Caco-2 (cell line): ENCODE measurements at regions not wholly inside any gene's neighbourhood (a gene's known extent, or its start where the extent isn't known, plus 50 kb on each side); places are given as distances from the start of the nearest gene placed in this dataset.

Experiments
- BruUV-seq: library from RNA; stranded (reverse); fragments of 400-500 nt; replicated peaks from 2 replicates; lab custom pipeline; 2021; lab: Mats Ljungman, UMichigan
- CTCF ChIA-PET: fragments of 300-600 bp; sonication (Branson Sonifier 250); formaldehyde crosslinking; loops from one replicate; lab custom pipeline; 2022; ENCODE audit warnings: antibody characterized with exemption; lab: Charles Lee
- POLR2A ChIA-PET: fragments of 300-600 bp; sonication (Branson Sonifier 250); formaldehyde crosslinking; loops from one replicate; lab custom pipeline; 2022; ENCODE audit warnings: antibody characterized with exemption; lab: Charles Lee
- DNase-seq, 2 experiments: peaks; one replicate each; pipeline versions ENCODE4 v3.0.0 to v3.0.0-alpha.2; 2020 to 2022
- H3K27me3 ChIP-seq: replicated peaks from 2 replicates; pipeline ENCODE4 v1.6.0; 2011; ENCODE audit warnings: low read length; ENCODE audit not compliant: control insufficient read depth, insufficient read depth
- H3K36me3 ChIP-seq: 2 replicates; pipeline ENCODE4 v1.5.1; 2011; ENCODE audit warnings: low read length; ENCODE audit not compliant: control insufficient read depth, insufficient read depth
- H3K4me1 ChIP-seq: fragments of 250-450 bp; sonication (Bioruptor Pico); 2 replicates; pipeline ENCODE4 v1.5.1; 2020; ENCODE audit warnings: mild to moderate bottlenecking
- H3K4me3 ChIP-seq: 2 replicates; pipeline ENCODE4 v1.5.1; 2011; ENCODE audit warnings: low read depth, mild to moderate bottlenecking, control low read depth, low read length
- H3K9me3 ChIP-seq: fragments of 250-450 bp; sonication (Bioruptor Pico); 2 replicates; pipeline ENCODE4 v1.5.1; 2020; ENCODE audit warnings: mild to moderate bottlenecking, moderate library complexity
- H3K27ac Mint-ChIP-seq: one replicate; pipeline ENCODE4 v1.8.0; 2022; ENCODE audit warnings: mixed read lengths; ENCODE audit not compliant: unreplicated experiment
- H3K27me3 Mint-ChIP-seq: one replicate; pipeline ENCODE4 v1.8.0; 2022; ENCODE audit warnings: mixed read lengths; ENCODE audit not compliant: insufficient read depth, unreplicated experiment
- H3K36me3 Mint-ChIP-seq: one replicate; pipeline ENCODE4 v1.8.0; 2022; ENCODE audit warnings: mild to moderate bottlenecking, mixed read lengths; ENCODE audit not compliant: insufficient read depth, unreplicated experiment
- H3K4me1 Mint-ChIP-seq: one replicate; pipeline ENCODE4 v1.8.0; 2022; ENCODE audit warnings: low read depth, mixed read lengths; ENCODE audit not compliant: unreplicated experiment
- H3K4me3 Mint-ChIP-seq: one replicate; pipeline ENCODE4 v1.8.0; 2022; ENCODE audit warnings: mild to moderate bottlenecking, moderate library complexity, mixed read lengths; ENCODE audit not compliant: unreplicated experiment
- H3K9me3 Mint-ChIP-seq: one replicate; pipeline ENCODE4 v1.8.0; 2022; ENCODE audit warnings: mixed read lengths; ENCODE audit not compliant: unreplicated experiment
- intact Hi-C: fragments of 100-400 bp; cut with micrococcal nuclease; formaldehyde crosslinking; loops from one replicate; pipeline ENCODE4 v1.10.0; 2022; ENCODE audit not compliant: unreplicated experiment
- TF ChIP-seq, protein P1 (sequence below), 2 experiments: fragments of 200-600 bp in 1 of 2; IDR thresholded peaks; 1 replicate in 1 of 2; 2 replicates in 1 of 2; pipeline versions ENCODE4 v1.5.1 to v1.8.0; 2011 to 2022; ENCODE audit warnings: antibody characterized with exemption in 1 of 2, control low read depth in 1 of 2, inconsistent platforms in 1 of 2, low read depth in 1 of 2, low read length in 1 of 2, mild to moderate bottlenecking in 1 of 2, moderate library complexity in 1 of 2; ENCODE audit not compliant: insufficient read depth in 1 of 2, severe bottlenecking in 1 of 2, unreplicated experiment in 1 of 2

DNA sequence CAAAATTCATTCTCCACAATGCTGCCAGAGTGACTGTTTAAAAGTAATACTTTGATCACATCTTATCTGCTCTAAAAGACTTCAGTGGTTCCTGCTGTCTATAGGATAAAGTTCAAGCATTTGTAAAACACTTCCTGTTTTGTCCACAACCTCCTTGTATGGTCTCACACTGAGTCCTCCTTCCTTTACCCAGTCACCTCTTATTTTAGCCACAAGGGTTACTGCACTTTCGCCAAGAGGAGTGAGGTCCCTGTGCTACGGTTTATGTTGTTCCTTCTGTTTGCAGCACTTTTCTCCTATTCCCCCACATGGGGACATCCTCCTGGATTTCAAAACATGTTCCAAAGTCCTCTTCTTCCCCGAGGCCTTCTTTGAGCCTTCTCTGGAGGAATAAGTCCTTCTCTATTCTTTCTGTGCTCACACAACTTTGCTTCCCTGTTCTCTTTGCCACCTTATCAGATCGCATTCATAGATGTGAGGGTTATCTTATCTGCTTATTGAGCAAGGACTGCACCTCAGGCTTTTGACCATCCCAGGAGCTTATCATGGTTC, 112.2 kb upstream of the NABP1 start:
- POLR2A ChIA-PET, result interaction anchor here (0.5 to 2.5 kb wide), 13 partner anchors 31 to 750 kb away, joined by 3 to 33 read pairs (median 8); partner anchors contain the start of gene NABP1
- BruUV-seq, result TSS peak; percentile 69
- Mint-ChIP-seq H3K27ac (peak overlapping the region; percentile 92), H3K4me3 (peak overlapping the region; percentile 72), H3K4me1 (peaks cover 41% of the 10 kb centered on the region), H3K9me3 (no peaks in the 10 kb centered on the region), H3K27me3 (no peaks in the 10 kb centered on the region), H3K36me3 (no peaks in the 10 kb centered on the region)
- DNase-seq, result peak; percentile 89 to 91
- intact Hi-C loops, result loop anchor here (1.0 to 5.0 kb wide), 7 partner anchors 17 to 302 kb away; partner anchors contain the start of gene NABP1
- Histone ChIP-seq H3K36me3 (no peaks in the 10 kb centered on the region), H3K4me3 (no peak overlapping the region), H3K4me1 (peaks cover 52% of the 10 kb centered on the region), H3K27me3 (no peaks in the 10 kb centered on the region), H3K9me3 (no peaks in the 10 kb centered on the region)
- CTCF ChIA-PET, result interaction anchor here (0.6 to 2.5 kb wide), 34 partner anchors 11 to 608 kb away, joined by 3 to 22 read pairs (median 5); partner anchors contain the start of gene NABP1
- TF ChIP-seq, protein P1, sequence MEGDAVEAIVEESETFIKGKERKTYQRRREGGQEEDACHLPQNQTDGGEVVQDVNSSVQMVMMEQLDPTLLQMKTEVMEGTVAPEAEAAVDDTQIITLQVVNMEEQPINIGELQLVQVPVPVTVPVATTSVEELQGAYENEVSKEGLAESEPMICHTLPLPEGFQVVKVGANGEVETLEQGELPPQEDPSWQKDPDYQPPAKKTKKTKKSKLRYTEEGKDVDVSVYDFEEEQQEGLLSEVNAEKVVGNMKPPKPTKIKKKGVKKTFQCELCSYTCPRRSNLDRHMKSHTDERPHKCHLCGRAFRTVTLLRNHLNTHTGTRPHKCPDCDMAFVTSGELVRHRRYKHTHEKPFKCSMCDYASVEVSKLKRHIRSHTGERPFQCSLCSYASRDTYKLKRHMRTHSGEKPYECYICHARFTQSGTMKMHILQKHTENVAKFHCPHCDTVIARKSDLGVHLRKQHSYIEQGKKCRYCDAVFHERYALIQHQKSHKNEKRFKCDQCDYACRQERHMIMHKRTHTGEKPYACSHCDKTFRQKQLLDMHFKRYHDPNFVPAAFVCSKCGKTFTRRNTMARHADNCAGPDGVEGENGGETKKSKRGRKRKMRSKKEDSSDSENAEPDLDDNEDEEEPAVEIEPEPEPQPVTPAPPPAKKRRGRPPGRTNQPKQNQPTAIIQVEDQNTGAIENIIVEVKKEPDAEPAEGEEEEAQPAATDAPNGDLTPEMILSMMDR (IDR thresholded peaks at IDR 0.05; ENCODE audit: insufficient read depth in 1 of 2, low read depth in 1 of 2, low read length in 1 of 2, severe bottlenecking in 1 of 2, unreplicated experiment in 1 of 2), result no peak

DNA sequence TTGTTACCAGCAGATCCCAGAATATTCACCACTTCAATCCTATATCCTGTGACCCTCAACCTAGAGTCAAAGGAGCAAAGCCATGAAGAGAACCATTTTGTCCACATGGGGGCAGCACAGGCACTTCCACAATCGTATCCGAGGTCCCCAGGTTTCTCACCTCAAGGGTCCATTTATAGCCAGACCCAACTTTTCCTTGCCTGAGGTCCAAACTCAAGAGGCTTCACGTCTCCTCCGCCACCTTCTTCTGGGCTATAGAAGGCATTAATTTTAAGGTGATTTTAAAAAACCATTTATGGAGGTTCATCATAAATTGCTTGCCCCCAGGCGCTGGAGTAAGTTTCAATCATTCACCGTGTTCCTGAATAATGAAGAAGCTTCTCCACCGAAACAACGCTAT, 111.6 kb upstream of the NABP1 start:
- POLR2A ChIA-PET, result interaction anchor here (1.0 to 2.5 kb wide), 6 partner anchors 71 to 125 kb away, joined by 3 to 33 read pairs (median 10); partner anchors contain the start of gene NABP1
- TF ChIP-seq, protein P1 (IDR thresholded peaks at IDR 0.05; ENCODE audit: insufficient read depth in 1 of 2, low read depth in 1 of 2, low read length in 1 of 2, severe bottlenecking in 1 of 2, unreplicated experiment in 1 of 2), result peak; percentile 76 to 86
- H3K4me3 Mint-ChIP-seq, result peak overlapping the region; percentile 72
- H3K36me3 Mint-ChIP-seq, result peaks cover 4% of the 10 kb centered on the region
- Histone ChIP-seq H3K4me3 (no peak overlapping the region), H3K9me3 (no peaks in the 10 kb centered on the region), H3K27me3 (no peaks in the 10 kb centered on the region), H3K36me3 (no peaks in the 10 kb centered on the region), H3K4me1 (peaks cover 59% of the 10 kb centered on the region)
- peak; percentile 89 to 90 for DNase-seq
- no TSS peak for BruUV-seq
- no peaks in the 10 kb centered on the region for H3K27me3 Mint-ChIP-seq
- CTCF ChIA-PET, result interaction anchor here (0.6 to 2.5 kb wide), 22 partner anchors 12 to 596 kb away, joined by 3 to 22 read pairs (median 5); partner anchors contain the start of gene NABP1
- peaks cover 47% of the 10 kb centered on the region for H3K4me1 Mint-ChIP-seq
- no peaks in the 10 kb centered on the region for H3K9me3 Mint-ChIP-seq
- H3K27ac Mint-ChIP-seq, result peak overlapping the region; percentile 92
- intact Hi-C loops, result loop anchor here (1.0 to 5.0 kb wide), 7 partner anchors 16 to 301 kb away; partner anchors contain the start of gene NABP1

DNA sequence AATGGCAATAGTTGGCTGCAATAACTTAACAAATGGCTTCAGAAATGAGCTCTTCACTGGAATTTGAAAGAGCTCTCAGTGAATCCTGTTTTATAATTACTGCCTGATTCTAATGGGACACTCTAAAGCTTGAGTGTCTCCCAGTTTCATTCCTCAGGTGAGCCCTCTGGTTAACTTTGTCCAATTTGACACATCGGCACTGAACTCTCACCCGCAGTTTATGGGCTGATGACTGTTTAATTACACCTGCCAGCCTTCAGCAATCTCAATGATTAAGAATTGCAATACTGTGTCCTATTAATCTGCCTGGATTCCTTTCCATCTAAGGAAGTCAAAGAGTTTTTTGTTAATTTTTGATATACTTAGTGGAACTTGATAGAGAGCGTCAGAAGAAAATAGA, 110.7 kb upstream of the NABP1 start:
- no peak for DNase-seq
- no peaks in the 10 kb centered on the region for H3K9me3 Mint-ChIP-seq
- intact Hi-C loops, result loop anchor here (5.0 kb wide), 1 partner anchor 300 kb away; no protein-coding TSS in a partner anchor
- no peak overlapping the region for H3K27ac Mint-ChIP-seq
- CTCF ChIA-PET, result interaction anchor here (0.6 to 2.5 kb wide), 10 partner anchors 12 to 595 kb away, joined by 3 to 22 read pairs (median 6); no protein-coding TSS in a partner anchor
- peaks cover 6% of the 10 kb centered on the region for H3K36me3 Mint-ChIP-seq
- H3K27me3 Mint-ChIP-seq, result no peaks in the 10 kb centered on the region
- Histone ChIP-seq H3K4me1 (peaks cover 67% of the 10 kb centered on the region), H3K27me3 (no peaks in the 10 kb centered on the region), H3K4me3 (no peak overlapping the region), H3K36me3 (no peaks in the 10 kb centered on the region), H3K9me3 (no peaks in the 10 kb centered on the region)
- POLR2A ChIA-PET, result interaction anchor here (1.1 to 2.5 kb wide), 3 partner anchors 111 to 124 kb away, joined by 4 to 33 read pairs (median 10); partner anchors contain the start of gene NABP1
- peaks cover 50% of the 10 kb centered on the region for H3K4me1 Mint-ChIP-seq
- no peak overlapping the region for H3K4me3 Mint-ChIP-seq
- TF ChIP-seq, protein P1 (IDR thresholded peaks at IDR 0.05; ENCODE audit: insufficient read depth in 1 of 2, low read depth in 1 of 2, low read length in 1 of 2, severe bottlenecking in 1 of 2, unreplicated experiment in 1 of 2), result no peak
- no TSS peak for BruUV-seq
